SIG-M5 treated with dmso at 0.1 percent for 504 hours (cell line): ENCODE measurements at regions not wholly inside any gene's neighbourhood (a gene's known extent, or its start where the extent isn't known, plus 50 kb on each side); places are given as distances from the start of the nearest gene placed in this dataset.
"Not testable (repeated sequence)": the region's sequence is repeated elsewhere in the genome, so short reads cannot be mapped to it uniquely, and the experiment has no call there.

ENCODE experiments used
- DNase-seq: peaks from one replicate; lab custom pipeline; 2025; ENCODE audit not compliant: unreplicated experiment; lab: John Stamatoyannopoulos, UW

- no peak for DNase-seq
These were observed 93.2 kb upstream of the STEAP1 start for GRCh38 chr7:90061077-90061476.

- DNase-seq = no peak
These were observed 89.9 kb upstream of the STEAP1 start for GRCh38 chr7:90064370-90064769.

GRCh38 chr7:90067171-90067570 is 87.1 kb upstream of the STEAP1 start:
- DNase-seq = no peak

- DNase-seq = not testable (repeated sequence)
These were observed 84.0 kb upstream of the STEAP1 start for GRCh38 chr7:90070238-90070637.

- DNase-seq = no peak
These were observed 75.3 kb upstream of the STEAP1 start for GRCh38 chr7:90078921-90079320.

GRCh38 chr7:90081621-90082020 is 72.6 kb upstream of the STEAP1 start:
- no peak for DNase-seq

GRCh38 chr7:90092506-90092905 is 61.8 kb upstream of the STEAP1 start:
- no peak for DNase-seq

- no peak for DNase-seq
These were observed 60.2 kb upstream of the STEAP1 start for GRCh38 chr7:90094030-90094429.
